Astrocyte (in vitro differentiated cells and primary cell): ENCODE measurements at regions not wholly inside any gene's neighbourhood (a gene's known extent, or its start where the extent isn't known, plus 50 kb on each side); places are given as distances from the start of the nearest gene placed in this dataset.
A peak's percentile ranks its signal among the peaks of the same experiment; 100 is the strongest.

Experiments used
- DNase-seq: peaks from one replicate; pipeline ENCODE4 v3.0.0-alpha.2; 2010; ENCODE audit warnings: low read depth
- FAIRE-seq: peaks from 2 replicates; lab custom pipeline; 2011; peaks lifted over from hg19 to GRCh38; lab: Jason Lieb, UNC
- H2AFZ ChIP-seq: 2 replicates; pipeline ENCODE4 v1.6.0; 2012; ENCODE audit warnings: low read depth, low read length, inconsistent platforms
- H3K27ac ChIP-seq: 2 replicates; pipeline ENCODE4 v1.5.1; 2011; ENCODE audit warnings: low read depth, low read length, inconsistent platforms
- H3K27me3 ChIP-seq: 2 replicates; pipeline ENCODE4 v1.6.0; 2011; ENCODE audit warnings: low read length, inconsistent platforms; ENCODE audit not compliant: insufficient read depth
- H3K36me3 ChIP-seq: 2 replicates; pipeline ENCODE4 v1.5.1; 2011; ENCODE audit warnings: low read length, inconsistent platforms; ENCODE audit not compliant: insufficient read depth
- H3K4me1 ChIP-seq: 2 replicates; pipeline ENCODE4 v1.5.1; 2011; ENCODE audit warnings: low read length, inconsistent platforms; ENCODE audit not compliant: insufficient read depth
- H3K4me2 ChIP-seq: 2 replicates; pipeline ENCODE4 v1.6.0; 2012; ENCODE audit warnings: low read length, inconsistent platforms
- H3K4me3 ChIP-seq: 2 replicates; pipeline ENCODE4 v1.5.1; 2011; ENCODE audit warnings: low read depth, mild to moderate bottlenecking, low read length, inconsistent platforms; ENCODE audit not compliant: insufficient read depth
- H3K79me2 ChIP-seq: 2 replicates; pipeline ENCODE4 v1.6.0; 2012; ENCODE audit warnings: mild to moderate bottlenecking, low read length, inconsistent platforms; ENCODE audit not compliant: insufficient read depth
- H3K9ac ChIP-seq: 2 replicates; pipeline ENCODE4 v1.6.0; 2012; ENCODE audit warnings: mild to moderate bottlenecking, low read length, inconsistent platforms
- H3K9me3 ChIP-seq: 2 replicates; pipeline ENCODE4 v1.5.1; 2012; ENCODE audit warnings: low read depth, mild to moderate bottlenecking, low read length, inconsistent platforms; ENCODE audit not compliant: insufficient read depth
- H4K20me1 ChIP-seq: 2 replicates; pipeline ENCODE4 v1.6.0; 2012; ENCODE audit warnings: low read length, inconsistent platforms; ENCODE audit not compliant: insufficient read depth
- H3K27ac Mint-ChIP-seq: one replicate; pipeline ENCODE4 v1.8.0; 2021; ENCODE audit warnings: mild to moderate bottlenecking, mixed read lengths; ENCODE audit not compliant: unreplicated experiment
- H3K27me3 Mint-ChIP-seq: one replicate; pipeline ENCODE4 v1.8.0; 2021; ENCODE audit warnings: low read depth, mixed read lengths; ENCODE audit not compliant: unreplicated experiment
- H3K36me3 Mint-ChIP-seq: one replicate; pipeline ENCODE4 v1.8.0; 2021; ENCODE audit warnings: low read depth, mixed read lengths; ENCODE audit not compliant: unreplicated experiment
- H3K4me1 Mint-ChIP-seq: one replicate; pipeline ENCODE4 v1.8.0; 2021; ENCODE audit warnings: low read depth, mixed read lengths; ENCODE audit not compliant: unreplicated experiment
- H3K4me3 Mint-ChIP-seq: one replicate; pipeline ENCODE4 v1.8.0; 2021; ENCODE audit warnings: mild to moderate bottlenecking, moderate library complexity, mixed read lengths; ENCODE audit not compliant: unreplicated experiment
- H3K9me3 Mint-ChIP-seq: one replicate; pipeline ENCODE4 v1.8.0; 2021; ENCODE audit warnings: mild to moderate bottlenecking, mixed read lengths; ENCODE audit not compliant: unreplicated experiment
- EZH2 ChIP-seq: IDR thresholded peaks from 2 replicates; pipeline ENCODE4 v1.6.1; 2012; ENCODE audit warnings: mild to moderate bottlenecking, low read length, inconsistent platforms; ENCODE audit not compliant: insufficient read depth
- TF ChIP-seq, protein P1 (sequence below): IDR thresholded peaks from 2 replicates; pipeline ENCODE4 v1.5.1; 2011; ENCODE audit warnings: low read depth, mild to moderate bottlenecking, inconsistent platforms, low read length, moderate library complexity; ENCODE audit not compliant: insufficient read depth

- H3K27me3 Mint-ChIP-seq = no peaks in the 10 kb centered on the region
These were observed 1140.5 kb upstream of the CNTN5 start for GRCh38 chr11:97880209-97880608.

DNA sequence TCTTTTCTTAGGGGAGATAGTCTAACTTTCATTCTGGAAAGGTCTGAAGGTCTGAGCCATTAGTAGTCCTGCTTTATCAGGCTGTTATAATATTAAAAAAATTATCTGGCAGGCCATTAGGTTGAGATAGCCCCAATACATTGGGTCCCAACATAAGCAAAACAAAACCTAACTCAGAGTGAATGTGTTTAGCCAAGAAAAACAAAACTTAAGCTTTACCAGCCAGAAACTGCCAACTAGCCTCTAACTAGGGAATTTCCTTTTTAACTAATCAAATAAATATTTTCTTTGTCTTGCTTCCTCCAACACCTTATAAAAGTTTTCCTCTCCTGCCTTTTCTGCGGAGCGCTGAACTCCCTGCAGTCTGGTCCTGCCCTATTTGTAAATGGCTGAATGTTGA, 1137.7 kb upstream of the CNTN5 start:
- H3K27me3 ChIP-seq = no peaks in the 10 kb centered on the region
- H3K9me3 ChIP-seq = no peaks in the 10 kb centered on the region
- no peaks in the 10 kb centered on the region for H4K20me1 ChIP-seq
- H3K27ac Mint-ChIP-seq = no peak overlapping the region
- H3K4me1 Mint-ChIP-seq = no peaks in the 10 kb centered on the region
- H2AFZ ChIP-seq = no peak overlapping the region
- no peak overlapping the region for H3K4me2 ChIP-seq
- H3K4me1 ChIP-seq = no peaks in the 10 kb centered on the region
- H3K4me3 ChIP-seq = no peak overlapping the region
- no peak overlapping the region for H3K4me3 Mint-ChIP-seq
- DNase-seq (peak; percentile 2), FAIRE-seq (no peak)
- no peaks in the 10 kb centered on the region for H3K36me3 Mint-ChIP-seq
- TF ChIP-seq EZH2 = no peak
- TF ChIP-seq, protein P1, sequence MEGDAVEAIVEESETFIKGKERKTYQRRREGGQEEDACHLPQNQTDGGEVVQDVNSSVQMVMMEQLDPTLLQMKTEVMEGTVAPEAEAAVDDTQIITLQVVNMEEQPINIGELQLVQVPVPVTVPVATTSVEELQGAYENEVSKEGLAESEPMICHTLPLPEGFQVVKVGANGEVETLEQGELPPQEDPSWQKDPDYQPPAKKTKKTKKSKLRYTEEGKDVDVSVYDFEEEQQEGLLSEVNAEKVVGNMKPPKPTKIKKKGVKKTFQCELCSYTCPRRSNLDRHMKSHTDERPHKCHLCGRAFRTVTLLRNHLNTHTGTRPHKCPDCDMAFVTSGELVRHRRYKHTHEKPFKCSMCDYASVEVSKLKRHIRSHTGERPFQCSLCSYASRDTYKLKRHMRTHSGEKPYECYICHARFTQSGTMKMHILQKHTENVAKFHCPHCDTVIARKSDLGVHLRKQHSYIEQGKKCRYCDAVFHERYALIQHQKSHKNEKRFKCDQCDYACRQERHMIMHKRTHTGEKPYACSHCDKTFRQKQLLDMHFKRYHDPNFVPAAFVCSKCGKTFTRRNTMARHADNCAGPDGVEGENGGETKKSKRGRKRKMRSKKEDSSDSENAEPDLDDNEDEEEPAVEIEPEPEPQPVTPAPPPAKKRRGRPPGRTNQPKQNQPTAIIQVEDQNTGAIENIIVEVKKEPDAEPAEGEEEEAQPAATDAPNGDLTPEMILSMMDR = no peak
- no peaks in the 10 kb centered on the region for H3K79me2 ChIP-seq
- no peak overlapping the region for H3K9ac ChIP-seq
- no peak overlapping the region for H3K27ac ChIP-seq
- no peaks in the 10 kb centered on the region for H3K27me3 Mint-ChIP-seq
- H3K36me3 ChIP-seq = no peaks in the 10 kb centered on the region
- peaks cover 4% of the 10 kb centered on the region for H3K9me3 Mint-ChIP-seq

More at GRCh38 chr11:97880209-97880608, 1140.5 kb upstream of the CNTN5 start:
- Histone ChIP-seq H3K4me3 (no peak overlapping the region), H3K4me2 (no peak overlapping the region), H3K27ac (no peak overlapping the region), H3K9ac (no peak overlapping the region), H3K79me2 (no peaks in the 10 kb centered on the region), H3K9me3 (no peaks in the 10 kb centered on the region), H3K4me1 (no peaks in the 10 kb centered on the region), H2AFZ (no peak overlapping the region), H3K36me3 (no peaks in the 10 kb centered on the region), H4K20me1 (no peaks in the 10 kb centered on the region), H3K27me3 (no peaks in the 10 kb centered on the region)
- DNase-seq = no peak
- Mint-ChIP-seq H3K4me3 (no peak overlapping the region), H3K4me1 (no peaks in the 10 kb centered on the region), H3K9me3 (peaks cover 4% of the 10 kb centered on the region), H3K36me3 (no peaks in the 10 kb centered on the region), H3K27ac (no peak overlapping the region)
- TF ChIP-seq, protein P1 = no peak
- TF ChIP-seq EZH2 = no peak
- FAIRE-seq = no peak

- Mint-ChIP-seq H3K27ac (no peak overlapping the region), H3K36me3 (no peaks in the 10 kb centered on the region), H3K9me3 (no peaks in the 10 kb centered on the region), H3K4me3 (no peak overlapping the region), H3K27me3 (no peaks in the 10 kb centered on the region), H3K4me1 (no peaks in the 10 kb centered on the region)
- H3K27ac ChIP-seq = no peak overlapping the region
- no peaks in the 10 kb centered on the region for H3K27me3 ChIP-seq
- H3K9me3 ChIP-seq = no peaks in the 10 kb centered on the region
- FAIRE-seq = no peak
- no peak overlapping the region for H3K4me3 ChIP-seq
- no peaks in the 10 kb centered on the region for H3K79me2 ChIP-seq
- no peaks in the 10 kb centered on the region for H4K20me1 ChIP-seq
- no peak for TF ChIP-seq EZH2
- TF ChIP-seq, protein P1 = no peak
- DNase-seq = no peak
- no peak overlapping the region for H3K4me2 ChIP-seq
- H3K36me3 ChIP-seq = no peaks in the 10 kb centered on the region
- no peak overlapping the region for H2AFZ ChIP-seq
- no peaks in the 10 kb centered on the region for H3K4me1 ChIP-seq
- H3K9ac ChIP-seq = no peak overlapping the region
These were observed 1132.1 kb upstream of the CNTN5 start for GRCh38 chr11:97888641-97889040.
